A549 (cell line): ENCODE measurements at regions not wholly inside any gene's neighbourhood (a gene's known extent, or its start where the extent isn't known, plus 50 kb on each side); places are given as distances from the start of the nearest gene placed in this dataset.

Source experiments
- CHD2 ChIP-seq: fragments of 150-350 bp; IDR thresholded peaks from 2 replicates; pipeline ENCODE4 v1.6.1; 2014; ENCODE audit warnings: low read length; ENCODE audit not compliant: partially characterized antibody
- CTCF ChIP-seq: fragments of >200 bp; sonication (Bioruptor Twin); formaldehyde crosslinking; IDR thresholded peaks from 3 replicates; pipeline ENCODE4 v1.5.1; 2016
- HEYL ChIP-seq: fragments of 250-450 bp; sonication (Bioruptor Pico); IDR thresholded peaks from 2 replicates; pipeline ENCODE4 v1.8.0; 2021; ENCODE audit warnings: mild to moderate bottlenecking, moderate library complexity
- JUN ChIP-seq, 2 experiments: fragments of >200 bp; sonication (Bioruptor Twin); formaldehyde crosslinking; IDR thresholded peaks; 2 replicates in 1 of 2; 3 replicates in 1 of 2; pipeline ENCODE4 v1.6.1; 2016 to 2017
- KDM1A ChIP-seq: fragments of 200-600 bp; sonication (generic); IDR thresholded peaks from 2 replicates; pipeline ENCODE4 v1.6.1; 2016; ENCODE audit warnings: low read depth, mild to moderate bottlenecking
- NFE2L2 ChIP-seq: fragments of 150-350 bp; conservative IDR thresholded peaks from 2 replicates; pipeline ENCODE4 v1.6.1; 2014; ENCODE audit warnings: low read length
- NR3C1 ChIP-seq: fragments of >200 bp; sonication (Bioruptor Twin); formaldehyde crosslinking; IDR thresholded peaks from 3 replicates; pipeline ENCODE4 v1.6.1; 2017
- POLR2A ChIP-seq: IDR thresholded peaks from 2 replicates; pipeline ENCODE4 v1.6.1; 2012; ENCODE audit warnings: mild to moderate bottlenecking, low read length
- RAD21 ChIP-seq, 2 experiments: fragments of >200 bp in 1 of 2; sonication (Bioruptor Twin) in 1 of 2; formaldehyde crosslinking in 1 of 2; IDR thresholded peaks in 1 of 2; conservative IDR thresholded peaks in 1 of 2; 2 replicates in 1 of 2; 3 replicates in 1 of 2; pipeline ENCODE4 v1.6.1; 2012 to 2018; ENCODE audit warnings: inconsistent platforms in 1 of 2
- ZSCAN20 ChIP-seq: fragments of 250-450 bp; sonication (Bioruptor Pico); IDR thresholded peaks from 2 replicates; pipeline ENCODE4 v1.8.0; 2022; ENCODE audit warnings: mild to moderate bottlenecking, moderate library complexity
- TF ChIP-seq, protein P1 (sequence below): fragments of 200-600 bp; sonication (generic); IDR thresholded peaks from 2 replicates; pipeline ENCODE4 v1.6.1; 2016; ENCODE audit warnings: antibody characterized with exemption, mild to moderate bottlenecking, moderate library complexity
- TF ChIP-seq, protein P2 (sequence below): IDR thresholded peaks from 2 replicates; pipeline ENCODE4 v1.6.1; 2012
- TF ChIP-seq, protein P3 (sequence below): fragments of 450-650 bp; IDR thresholded peaks from 2 replicates; pipeline ENCODE4 v1.6.1; 2014; ENCODE audit warnings: antibody characterized with exemption
- TF ChIP-seq, protein P4 (sequence below): fragments of >200 bp; sonication (Bioruptor Twin); formaldehyde crosslinking; IDR thresholded peaks from 3 replicates; pipeline ENCODE4 v1.6.1; 2016

DNA sequence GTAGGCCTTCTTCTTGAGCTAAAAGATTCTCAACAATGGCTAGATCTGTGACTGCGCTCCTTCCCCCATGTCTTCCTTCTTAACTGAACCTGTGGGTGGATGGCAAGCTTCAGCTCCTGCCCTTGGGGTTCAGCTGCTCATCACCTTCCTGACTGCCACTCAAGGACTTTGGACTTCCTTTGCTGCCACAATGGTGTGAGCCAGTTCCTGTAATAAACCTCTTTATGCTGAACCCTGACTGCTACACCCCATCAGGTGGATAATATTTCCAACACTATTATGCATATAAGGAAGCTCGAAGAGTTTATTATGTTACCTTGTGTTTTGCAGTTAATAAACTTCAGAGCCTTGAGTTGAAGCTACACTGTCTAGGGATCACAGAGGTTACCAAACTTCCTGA is 208.9 kb upstream of the SLC10A2 start:
- TF ChIP-seq, protein P1, sequence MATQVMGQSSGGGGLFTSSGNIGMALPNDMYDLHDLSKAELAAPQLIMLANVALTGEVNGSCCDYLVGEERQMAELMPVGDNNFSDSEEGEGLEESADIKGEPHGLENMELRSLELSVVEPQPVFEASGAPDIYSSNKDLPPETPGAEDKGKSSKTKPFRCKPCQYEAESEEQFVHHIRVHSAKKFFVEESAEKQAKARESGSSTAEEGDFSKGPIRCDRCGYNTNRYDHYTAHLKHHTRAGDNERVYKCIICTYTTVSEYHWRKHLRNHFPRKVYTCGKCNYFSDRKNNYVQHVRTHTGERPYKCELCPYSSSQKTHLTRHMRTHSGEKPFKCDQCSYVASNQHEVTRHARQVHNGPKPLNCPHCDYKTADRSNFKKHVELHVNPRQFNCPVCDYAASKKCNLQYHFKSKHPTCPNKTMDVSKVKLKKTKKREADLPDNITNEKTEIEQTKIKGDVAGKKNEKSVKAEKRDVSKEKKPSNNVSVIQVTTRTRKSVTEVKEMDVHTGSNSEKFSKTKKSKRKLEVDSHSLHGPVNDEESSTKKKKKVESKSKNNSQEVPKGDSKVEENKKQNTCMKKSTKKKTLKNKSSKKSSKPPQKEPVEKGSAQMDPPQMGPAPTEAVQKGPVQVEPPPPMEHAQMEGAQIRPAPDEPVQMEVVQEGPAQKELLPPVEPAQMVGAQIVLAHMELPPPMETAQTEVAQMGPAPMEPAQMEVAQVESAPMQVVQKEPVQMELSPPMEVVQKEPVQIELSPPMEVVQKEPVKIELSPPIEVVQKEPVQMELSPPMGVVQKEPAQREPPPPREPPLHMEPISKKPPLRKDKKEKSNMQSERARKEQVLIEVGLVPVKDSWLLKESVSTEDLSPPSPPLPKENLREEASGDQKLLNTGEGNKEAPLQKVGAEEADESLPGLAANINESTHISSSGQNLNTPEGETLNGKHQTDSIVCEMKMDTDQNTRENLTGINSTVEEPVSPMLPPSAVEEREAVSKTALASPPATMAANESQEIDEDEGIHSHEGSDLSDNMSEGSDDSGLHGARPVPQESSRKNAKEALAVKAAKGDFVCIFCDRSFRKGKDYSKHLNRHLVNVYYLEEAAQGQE: no peak
- TF ChIP-seq CTCF: no peak
- no peak for TF ChIP-seq KDM1A
- no peak for TF ChIP-seq POLR2A
- TF ChIP-seq, protein P2, sequence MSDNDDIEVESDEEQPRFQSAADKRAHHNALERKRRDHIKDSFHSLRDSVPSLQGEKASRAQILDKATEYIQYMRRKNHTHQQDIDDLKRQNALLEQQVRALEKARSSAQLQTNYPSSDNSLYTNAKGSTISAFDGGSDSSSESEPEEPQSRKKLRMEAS: no peak
- TF ChIP-seq CHD2: no peak
- TF ChIP-seq RAD21 (conservative IDR thresholded peaks at IDR 0.05 in 1 of 2, IDR thresholded peaks at IDR 0.05 in 1 of 2): no peak
- TF ChIP-seq NFE2L2: no peak
- TF ChIP-seq, protein P3, sequence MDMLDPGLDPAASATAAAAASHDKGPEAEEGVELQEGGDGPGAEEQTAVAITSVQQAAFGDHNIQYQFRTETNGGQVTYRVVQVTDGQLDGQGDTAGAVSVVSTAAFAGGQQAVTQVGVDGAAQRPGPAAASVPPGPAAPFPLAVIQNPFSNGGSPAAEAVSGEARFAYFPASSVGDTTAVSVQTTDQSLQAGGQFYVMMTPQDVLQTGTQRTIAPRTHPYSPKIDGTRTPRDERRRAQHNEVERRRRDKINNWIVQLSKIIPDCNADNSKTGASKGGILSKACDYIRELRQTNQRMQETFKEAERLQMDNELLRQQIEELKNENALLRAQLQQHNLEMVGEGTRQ: no peak
- TF ChIP-seq, protein P4, sequence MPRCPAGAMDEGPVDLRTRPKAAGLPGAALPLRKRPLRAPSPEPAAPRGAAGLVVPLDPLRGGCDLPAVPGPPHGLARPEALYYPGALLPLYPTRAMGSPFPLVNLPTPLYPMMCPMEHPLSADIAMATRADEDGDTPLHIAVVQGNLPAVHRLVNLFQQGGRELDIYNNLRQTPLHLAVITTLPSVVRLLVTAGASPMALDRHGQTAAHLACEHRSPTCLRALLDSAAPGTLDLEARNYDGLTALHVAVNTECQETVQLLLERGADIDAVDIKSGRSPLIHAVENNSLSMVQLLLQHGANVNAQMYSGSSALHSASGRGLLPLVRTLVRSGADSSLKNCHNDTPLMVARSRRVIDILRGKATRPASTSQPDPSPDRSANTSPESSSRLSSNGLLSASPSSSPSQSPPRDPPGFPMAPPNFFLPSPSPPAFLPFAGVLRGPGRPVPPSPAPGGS: no peak
- TF ChIP-seq NR3C1: no peak
- no peak for TF ChIP-seq HEYL (CRISPR knock-in tag)
- TF ChIP-seq ZSCAN20 (CRISPR knock-in tag): no peak
- no peak for TF ChIP-seq JUN (IDR thresholded peaks at IDR 0.05)
